Activated CD8-positive, alpha-beta memory T cell treated with anti-CD3 and anti-CD28 coated beads for 48 hours (primary cell): ENCODE measurements at regions not wholly inside any gene's neighbourhood (a gene's known extent, or its start where the extent isn't known, plus 50 kb on each side); places are given as distances from the start of the nearest gene placed in this dataset.

ENCODE experiments used
- DNase-seq, 3 experiments: peaks; one replicate each; pipeline ENCODE4 v3.0.0-alpha.2; 2020; ENCODE audit warnings: low read depth in 2 of 3, low spot score in 2 of 3

DNA sequence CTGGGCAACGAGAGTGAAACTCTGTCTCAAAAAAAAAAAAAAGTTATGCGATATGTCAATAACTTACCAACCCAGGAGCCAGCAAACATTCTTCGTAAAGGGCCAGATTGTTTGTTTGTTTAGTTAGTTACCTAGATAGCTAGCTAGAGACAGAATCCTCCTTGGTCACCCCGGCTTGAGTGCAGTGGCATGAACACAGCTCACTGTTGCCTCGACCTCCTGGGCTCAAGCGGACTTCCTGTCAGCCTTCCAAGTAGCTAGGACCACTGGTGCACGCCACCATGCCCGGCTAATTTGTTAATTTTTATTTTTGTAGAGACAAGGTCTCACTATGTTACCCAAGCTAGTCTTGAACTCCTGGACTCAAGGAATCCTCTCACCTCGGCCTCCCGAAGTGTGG lies 113.0 kb downstream of the LITAF start:
- no peak for DNase-seq

DNA sequence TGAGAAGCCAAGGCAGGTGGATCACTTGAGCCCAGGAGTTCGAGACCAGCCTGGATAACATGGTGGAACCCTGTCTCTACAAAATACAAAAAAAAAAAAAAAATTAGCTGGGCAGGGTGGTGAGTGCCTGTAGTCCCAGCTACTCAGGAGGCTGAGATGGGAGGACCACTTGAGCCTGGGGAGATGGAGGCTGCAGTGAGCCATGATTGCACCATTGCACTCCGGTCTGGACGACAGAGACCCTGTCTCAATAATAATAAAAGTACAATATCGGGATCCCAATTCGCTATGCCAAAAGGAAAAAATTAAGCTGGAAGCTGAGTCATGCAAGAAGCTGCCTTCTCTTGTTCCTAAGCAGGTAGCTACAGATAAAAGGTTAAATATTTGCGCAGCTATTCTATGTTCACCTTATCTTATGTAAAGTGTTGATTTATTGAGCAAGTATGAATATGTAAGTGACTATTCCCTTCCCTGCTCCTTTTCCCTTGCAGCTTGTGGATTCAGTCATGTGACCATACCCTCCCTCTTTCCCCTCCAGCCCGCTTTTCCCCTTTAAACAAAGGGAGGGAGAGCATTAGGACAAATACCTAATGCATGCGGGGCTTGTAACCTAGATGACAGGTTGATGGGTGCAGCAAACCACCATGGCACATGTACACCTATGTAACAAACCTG lies 112.0 kb downstream of the LITAF start:
- DNase-seq: no peak

DNA sequence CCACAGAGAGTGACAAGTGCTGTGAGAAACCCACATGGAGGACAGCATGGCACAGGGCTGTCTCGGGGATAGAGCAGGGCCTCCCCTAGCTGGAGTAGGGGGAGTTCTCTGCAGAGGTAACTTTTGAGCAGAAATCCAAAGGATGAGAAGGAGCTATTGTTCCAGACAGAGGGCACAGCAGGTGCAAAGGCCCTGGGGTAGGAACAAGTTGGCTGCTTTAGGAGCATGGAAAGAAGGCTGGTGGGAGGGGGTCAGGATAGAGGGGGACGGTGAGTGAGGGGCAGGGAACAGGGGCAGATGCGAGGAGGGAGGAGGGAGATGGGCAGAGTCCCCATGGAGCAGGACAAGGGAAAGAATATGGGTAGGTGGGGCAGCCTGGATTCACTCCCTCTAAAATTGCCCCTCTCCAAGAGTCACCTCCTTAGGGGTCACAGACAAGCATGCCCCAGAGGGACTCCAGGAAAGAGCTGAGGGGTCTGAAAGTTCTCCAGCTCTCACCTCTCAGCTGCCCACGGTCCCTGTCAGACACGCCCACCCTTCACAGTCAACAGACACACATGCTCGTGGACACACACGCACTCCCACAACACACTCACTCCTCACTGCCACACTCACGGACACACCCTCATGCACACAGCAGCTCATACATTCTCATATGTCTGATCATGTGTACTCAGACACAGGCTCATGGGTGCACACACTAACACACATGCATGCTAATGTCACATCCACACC lies 110.7 kb downstream of the LITAF start:
- DNase-seq: no peak

DNA sequence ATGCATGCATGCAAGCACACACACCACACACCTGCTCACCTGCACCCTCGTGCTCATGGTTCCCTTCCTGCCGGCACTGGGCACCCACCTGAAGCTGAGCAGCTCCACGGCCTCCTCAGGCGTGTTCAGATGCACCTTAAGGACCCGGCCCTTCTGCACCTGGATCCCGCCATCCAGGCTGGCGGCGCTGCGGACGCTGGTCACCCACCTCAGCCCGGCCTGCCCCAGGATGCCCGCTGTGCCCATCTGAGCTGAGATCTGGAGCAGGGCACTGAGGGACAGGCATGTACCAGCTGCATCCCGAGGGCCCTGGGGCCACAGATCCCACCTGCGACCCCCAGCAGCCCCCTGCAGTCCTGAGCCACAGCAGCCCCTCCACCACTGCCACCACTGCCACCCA lies 110.0 kb downstream of the LITAF start:
- no peak for DNase-seq

DNA sequence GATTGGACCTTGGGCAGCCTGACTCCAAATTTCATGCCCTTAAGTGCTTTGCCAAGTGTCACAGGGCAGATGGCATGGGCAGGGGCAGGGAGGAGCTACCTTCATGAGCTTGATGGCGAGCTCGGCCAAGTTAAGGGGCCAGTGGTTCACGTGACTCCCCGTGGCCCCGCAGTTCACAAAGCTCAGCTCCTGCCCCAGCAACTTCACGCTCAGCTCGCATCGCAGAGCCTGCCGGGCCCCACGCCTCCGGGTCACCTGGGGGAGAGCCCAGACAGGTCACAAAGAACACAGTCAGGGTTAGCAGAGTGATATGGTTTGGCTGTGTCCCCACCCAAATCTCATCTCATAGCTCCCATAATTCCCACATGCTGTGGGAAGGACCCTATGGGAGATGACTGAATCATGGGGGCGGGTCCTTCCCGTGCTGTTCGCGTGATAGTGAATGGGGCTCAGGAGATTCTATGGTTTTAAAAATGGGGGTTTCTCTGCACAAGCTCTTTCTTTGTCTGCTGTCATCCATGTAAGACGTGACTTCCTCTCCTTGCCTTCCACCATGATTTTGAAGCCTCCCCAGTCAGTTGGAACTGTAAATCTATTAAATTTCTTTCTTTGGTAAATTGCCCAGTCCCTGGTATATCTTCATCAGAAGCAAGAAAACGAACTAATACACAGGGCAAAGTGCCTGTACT lies 108.1 kb downstream of the LITAF start:
- DNase-seq: no peak

DNA sequence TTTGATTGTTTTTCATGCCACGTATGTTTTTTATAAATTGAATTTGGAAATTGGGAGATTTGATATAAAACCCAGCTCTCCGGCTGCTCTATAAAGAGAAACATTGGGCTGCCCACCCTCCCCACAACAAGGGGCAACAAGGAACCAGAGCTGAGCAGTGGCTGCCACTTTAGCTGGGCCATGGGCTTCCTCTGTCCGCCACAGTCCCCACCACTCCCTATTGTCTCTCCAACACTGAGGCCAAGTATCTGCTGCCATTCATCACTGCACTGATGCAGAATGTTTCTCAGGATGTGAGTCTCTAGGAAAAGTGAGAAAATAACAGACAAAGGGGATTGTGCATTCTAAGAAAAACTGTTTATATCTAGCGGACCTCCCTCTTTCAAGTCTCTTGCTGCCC lies 106.8 kb downstream of the LITAF start:
- DNase-seq: no peak

DNA sequence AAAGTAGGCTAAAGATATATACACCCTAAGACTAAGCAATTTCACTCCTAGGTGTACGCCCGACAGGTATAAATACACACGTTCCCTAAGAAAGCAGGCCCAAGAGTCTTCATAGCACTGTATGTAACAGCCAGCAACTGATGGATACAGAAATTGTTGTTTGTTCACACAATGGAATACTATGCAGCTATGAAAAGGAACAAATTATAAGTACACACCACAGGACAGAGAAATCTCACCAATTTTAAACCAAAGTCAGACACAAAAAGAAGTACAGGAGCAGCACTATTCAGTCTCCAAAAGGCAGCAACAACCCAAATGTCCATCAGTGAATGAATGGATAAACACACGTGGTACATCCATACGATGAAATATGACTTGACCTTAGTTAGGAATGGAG lies 106.1 kb downstream of the LITAF start:
- no peak for DNase-seq

DNA sequence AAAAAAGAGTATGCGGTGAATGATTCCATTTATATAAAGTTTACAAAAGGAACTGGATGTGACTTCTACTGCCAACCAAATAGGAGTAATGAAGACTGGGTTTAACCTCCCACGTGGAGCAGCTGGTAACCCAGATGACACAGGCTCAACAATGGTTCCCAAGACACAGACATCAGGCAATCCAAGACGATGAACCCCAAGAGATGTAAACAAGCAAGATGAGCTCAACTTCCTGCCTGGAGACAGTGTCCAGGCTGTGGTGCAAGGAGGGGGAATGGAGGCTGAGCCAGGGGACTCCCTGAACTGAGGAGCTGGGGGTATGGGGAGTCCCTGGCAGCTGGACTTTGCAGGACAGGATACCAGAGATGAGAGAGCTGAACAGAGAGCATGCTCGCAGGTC lies 104.7 kb downstream of the LITAF start:
- DNase-seq: no peak

DNA sequence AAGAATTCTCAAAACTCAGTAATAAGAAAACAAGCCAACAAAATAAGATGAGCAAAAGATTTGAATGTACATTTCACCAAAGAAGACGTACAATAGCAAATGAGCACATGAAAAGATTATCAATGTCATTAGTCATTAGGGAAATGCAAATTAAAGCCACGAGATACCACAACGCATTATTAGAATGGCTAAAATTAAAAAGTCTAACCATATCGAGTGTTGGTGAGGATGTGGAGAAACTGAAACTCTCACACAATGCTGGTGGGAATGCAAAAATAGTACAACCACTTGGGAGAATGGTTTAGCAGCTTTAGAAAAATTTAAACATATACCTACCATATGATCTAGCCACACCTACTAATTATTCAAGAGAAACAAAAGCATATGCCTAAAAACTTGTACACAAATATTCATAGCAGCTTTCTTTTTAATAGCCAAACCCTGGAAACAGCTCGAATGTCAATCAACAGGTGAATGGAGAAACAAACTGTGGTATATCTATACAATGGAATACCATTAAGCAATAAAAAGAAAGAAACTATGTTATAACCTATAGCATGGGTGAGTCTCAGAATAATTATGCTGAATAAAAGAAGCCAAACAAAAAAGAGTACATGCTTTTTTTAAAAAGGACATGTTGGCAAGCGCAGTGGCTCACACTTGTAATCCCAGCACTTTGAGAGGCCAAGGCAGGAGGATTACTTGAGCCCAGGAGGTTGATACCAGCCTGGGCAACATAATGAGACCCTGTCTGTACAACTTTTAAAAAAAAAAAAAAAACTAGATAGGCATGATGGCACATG lies 103.6 kb downstream of the LITAF start:
- no peak for DNase-seq

DNA sequence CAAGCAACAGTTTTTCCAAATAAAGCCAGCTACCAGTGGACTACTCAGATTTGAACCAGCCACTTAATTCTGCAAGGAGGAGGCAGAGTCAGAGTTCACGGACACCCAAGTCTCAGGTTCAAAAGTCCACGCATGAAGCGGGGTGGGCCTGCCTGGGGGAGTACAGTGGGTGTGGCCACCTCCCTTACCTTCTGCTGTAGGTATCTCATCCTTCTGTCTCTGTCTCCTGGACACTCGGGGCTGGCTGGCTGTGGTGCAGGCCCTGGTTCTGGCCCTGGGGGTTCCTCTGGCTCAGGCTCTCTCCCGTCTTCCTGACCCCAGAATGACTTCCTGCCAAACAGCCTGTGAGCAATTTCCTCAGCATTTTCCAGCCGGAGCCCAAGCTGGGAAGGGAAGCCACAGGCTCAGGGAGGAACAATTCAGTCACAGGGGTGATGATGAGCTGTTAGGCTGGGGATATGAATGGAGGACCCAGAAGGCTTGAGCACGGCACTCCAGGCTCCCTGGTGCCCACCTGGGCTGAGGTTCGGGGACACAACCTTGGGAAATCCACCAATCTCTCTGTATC lies 101.9 kb downstream of the LITAF start:
- DNase-seq: no peak

DNA sequence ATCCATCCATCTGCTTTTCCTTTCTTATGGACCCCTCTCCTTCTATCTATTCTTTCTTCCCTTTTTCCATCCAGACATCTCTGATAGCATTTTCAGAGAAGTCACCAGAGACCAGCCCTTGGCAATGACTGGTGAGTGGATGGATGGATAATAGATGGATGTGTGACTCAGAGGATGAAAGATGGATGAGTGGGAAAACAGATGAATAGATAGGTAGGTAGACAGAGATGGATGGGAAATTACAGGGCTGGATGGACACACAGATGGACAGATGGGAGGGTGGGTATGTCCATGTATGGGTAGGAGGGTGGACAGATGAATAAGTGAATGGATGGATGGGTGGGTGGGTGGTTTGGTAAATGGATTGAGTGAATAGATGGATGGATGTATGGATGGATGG lies 101.0 kb downstream of the LITAF start:
- DNase-seq: no peak

DNA sequence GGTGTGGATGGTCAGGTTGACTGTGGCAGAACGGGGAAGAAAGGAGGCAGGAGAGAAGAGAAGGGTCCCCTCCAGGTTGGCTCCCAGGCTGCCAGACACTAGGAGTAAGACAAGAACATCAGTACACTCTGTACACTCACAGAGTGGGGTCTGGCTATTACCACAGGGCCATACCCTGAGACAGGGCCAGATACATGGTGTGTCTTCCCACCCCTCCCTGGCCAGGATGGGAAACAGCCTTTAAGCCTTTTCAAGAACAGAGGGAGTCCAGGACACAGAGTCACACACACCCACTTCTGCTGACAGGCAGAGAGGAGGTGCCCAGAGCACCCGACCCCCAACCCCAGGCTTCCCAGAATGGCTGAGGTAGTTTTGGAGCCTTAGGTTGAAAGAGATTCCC lies 99.4 kb downstream of the LITAF start:
- DNase-seq: no peak

DNA sequence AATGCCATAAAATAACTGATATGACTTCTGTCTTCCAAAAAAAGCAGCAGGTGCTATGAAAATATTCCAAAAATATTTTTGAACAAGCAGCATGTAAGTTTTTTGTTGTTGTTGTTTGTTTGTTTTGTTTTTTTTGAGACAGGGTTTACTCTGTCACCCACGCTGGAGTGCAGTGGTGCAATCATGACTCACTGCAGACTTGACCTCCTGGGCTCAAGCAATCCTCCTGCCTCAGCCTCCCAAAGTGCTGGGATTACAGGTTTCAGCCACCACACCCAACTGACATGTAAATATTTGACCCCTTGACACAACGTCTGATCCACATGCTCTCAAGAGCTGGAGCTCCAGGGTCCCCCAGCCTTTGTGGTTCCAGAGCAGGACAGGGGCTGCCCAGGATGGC lies 98.4 kb downstream of the LITAF start:
- DNase-seq: no peak

DNA sequence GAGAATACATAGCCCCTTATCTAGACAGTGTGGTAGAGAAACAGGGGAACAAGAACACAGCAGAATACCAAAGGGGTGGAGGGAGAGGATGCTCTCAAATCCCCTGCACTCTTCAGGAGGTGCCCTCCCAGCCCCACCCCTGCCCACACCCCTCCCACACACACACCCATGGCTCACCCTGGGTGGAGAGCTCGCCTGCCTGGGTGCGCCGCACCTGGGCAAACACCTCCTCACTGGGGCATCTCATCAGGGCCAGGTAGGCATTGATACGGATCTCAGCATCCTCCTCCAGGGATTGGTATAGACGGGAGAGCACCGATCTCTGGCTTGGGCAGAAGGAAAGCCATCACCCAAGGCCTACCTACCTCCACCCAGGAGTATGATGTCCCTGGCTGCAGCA lies 95.2 kb downstream of the LITAF start:
- no peak for DNase-seq

DNA sequence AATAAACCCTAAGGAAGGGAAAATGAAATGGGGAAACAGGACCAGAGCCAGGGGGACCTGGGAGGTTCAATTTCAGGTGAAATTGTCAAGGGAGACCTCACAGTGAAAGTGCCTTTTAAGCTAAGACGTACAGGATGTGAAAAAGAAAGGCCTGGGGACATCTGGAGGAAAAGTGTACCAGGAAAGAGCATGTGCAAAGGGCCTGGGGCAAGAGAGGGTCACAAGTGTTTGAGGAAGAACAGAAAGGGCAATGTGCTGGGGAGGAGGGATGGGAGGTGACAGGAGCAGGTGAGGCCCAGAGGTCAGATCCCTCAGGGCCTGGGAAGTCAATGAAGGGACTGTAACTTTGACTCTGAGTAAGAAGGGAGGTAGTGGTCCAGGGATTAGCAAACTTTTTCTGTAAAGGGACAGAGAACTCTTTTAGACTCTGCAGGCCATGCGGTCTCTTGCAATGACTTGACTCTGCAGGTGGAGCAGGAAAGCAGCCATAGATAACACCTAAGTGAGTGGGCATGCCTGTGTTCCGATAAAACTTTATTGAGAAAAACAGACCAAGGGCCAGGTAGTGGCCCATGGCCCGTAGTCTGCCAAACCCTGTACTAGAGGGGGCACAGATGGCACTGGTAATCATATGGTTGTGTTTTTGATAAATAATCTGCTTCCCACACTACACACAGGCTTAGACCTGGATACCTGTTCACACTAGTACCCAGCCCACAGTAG lies 93.8 kb downstream of the LITAF start:
- no peak for DNase-seq

DNA sequence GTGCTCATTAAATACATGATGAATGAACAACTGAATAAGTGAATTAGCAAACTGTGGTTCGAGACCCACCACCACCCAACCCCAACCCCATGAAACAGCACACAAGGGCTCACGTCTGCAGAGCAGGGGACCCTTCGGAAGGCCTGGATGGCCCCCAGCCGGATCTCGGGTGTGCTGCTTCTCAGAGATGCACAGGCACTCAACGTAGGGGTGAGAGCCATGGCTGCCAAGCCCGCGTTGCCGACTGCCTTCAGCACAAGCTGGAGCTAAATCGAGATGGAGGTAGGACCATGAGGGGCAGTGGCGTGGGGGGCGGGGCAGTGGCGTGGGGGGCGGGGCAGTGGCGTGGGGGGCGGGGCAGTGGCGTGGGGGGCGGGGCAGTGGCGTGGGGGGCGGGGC lies 93.2 kb downstream of the LITAF start:
- DNase-seq: no peak

DNA sequence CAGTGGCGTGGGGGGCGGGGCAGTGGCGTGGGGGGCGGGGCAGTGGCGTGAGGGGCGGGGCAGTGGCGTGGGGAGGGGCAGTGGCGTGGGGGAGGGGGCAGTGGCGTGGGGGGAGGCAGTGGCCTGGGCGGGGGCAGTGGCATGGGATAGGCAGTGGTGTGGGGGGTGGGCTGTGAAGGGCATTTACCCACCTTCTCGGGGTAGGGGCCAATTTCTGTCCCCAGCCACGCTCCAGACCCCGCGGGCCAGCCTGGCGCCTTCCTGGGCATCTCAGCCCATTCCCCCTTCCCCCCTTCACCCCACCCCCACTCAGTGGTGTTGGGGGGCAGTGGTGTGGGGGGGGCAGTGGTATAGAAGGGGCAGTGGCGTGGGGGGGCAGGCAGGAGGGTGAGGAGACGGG lies 92.7 kb downstream of the LITAF start:
- no peak for DNase-seq

DNA sequence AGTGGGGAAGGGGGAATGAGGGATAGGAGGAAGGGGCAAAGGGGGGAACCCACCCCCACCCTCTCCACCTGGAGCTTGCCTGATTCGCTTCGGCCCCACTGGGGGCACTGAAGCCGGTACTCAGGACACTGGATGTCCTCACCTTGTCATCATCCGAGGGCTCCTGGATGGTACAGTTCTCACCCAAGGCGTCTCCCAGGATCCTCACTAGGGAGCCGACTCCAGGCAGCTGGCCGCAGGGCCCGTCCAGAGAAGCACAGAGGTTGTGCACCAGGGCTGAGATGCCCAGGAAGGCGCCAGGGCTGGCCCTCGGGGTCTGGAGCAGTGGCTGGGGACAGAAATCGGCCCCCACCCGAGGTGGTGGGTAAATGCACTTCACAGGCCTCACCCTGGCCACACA lies 92.3 kb downstream of the LITAF start:
- no peak for DNase-seq

DNA sequence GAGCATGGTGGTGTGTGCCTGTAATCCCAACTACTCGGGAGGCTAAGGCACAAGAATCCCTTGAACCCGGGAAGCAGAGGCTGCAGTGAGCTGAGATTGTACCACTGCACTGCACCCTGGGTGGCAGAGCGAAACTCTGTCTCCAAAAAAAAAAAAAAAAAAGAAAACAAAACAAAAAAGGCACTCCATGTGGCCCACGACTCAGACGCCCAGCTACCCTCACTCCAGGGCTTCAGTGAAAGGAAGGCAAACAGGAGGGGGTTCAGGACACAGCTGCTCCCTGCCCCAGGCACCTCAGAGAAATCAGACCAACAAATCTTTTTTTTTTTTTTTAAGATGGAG lies 91.7 kb downstream of the LITAF start:
- DNase-seq: no peak
